ENCODE measurements at regions not wholly inside any gene's neighbourhood (a gene's known extent, or its start where the extent isn't known, plus 50 kb on each side); places are given as distances from the start of the nearest gene placed in this dataset.

DNA sequence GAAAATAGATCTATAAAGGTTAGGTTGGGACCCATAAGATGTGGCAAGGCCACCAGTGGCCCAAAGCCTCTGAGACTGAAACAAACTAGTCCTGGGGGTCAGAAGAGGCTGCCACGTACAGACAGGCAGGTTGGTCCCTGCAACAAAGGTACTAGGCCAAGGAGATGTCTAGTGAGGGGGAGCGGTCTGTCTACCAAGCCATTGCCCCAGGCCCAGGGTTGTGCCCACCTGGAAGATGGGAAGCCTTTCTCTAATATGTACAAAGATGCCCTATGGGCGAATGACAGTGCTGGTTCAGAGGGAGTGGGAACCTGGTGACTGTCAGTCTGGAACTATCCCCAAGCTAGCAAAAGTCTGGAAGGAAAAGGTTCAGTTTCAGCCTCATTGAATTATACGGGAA is 233.2 kb downstream of the RBM19 start:
- ChIA-PET CTCF (no interaction called here), POLR2A (no interaction called here)
- no peak for DNase-seq (ENCODE audit: extremely low spot score)
- TF ChIP-seq CTCF (IDR thresholded peaks at IDR 0.05; ENCODE audit: control extremely low read depth, extremely low read depth, low read depth, missing control alignments): no peak

GRCh38 chr12:113727651-113728061 is 238.5 kb downstream of the RBM19 start:
- no peak for TF ChIP-seq CTCF (IDR thresholded peaks at IDR 0.05; ENCODE audit: control extremely low read depth, extremely low read depth, low read depth, missing control alignments)
- ChIA-PET CTCF (no interaction called here), POLR2A (no interaction called here)
- no peak for DNase-seq (ENCODE audit: extremely low spot score)

DNA sequence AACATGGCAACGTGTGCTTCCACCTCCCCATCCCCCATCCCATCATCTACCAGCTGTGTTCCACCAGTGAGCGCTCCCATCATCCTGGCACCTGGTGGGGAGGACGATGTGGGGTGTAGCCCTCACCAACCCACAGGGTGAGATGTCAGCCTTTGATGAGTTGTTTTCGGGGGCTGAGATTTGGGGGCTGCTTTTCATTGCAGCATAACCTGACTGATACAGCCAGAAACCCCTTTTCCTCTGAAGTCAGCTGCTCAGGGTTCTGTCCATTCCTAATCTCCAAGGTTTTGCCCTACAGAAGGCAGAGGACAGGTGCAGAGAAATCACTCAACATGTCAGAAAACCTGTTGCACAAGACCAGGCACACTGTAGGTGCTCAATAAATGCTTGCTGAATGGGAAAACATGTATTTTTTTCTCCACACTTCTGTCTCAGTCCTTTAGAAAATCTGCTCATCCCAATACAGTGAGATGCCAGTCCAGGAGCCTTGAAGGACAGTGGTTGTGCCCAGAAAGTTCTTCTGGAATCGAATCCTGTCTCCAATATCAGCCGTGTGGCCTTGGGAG is 239.8 kb downstream of the RBM19 start:
- no peak for TF ChIP-seq CTCF (IDR thresholded peaks at IDR 0.05; ENCODE audit: control extremely low read depth, extremely low read depth, low read depth, missing control alignments)
- ChIA-PET CTCF (no interaction called here), POLR2A (no interaction called here)
- no peak for DNase-seq (ENCODE audit: extremely low spot score)

- ChIA-PET CTCF (no interaction called here), POLR2A (no interaction called here)
- TF ChIP-seq CTCF (IDR thresholded peaks at IDR 0.05; ENCODE audit: control extremely low read depth, extremely low read depth, low read depth, missing control alignments): no peak
- DNase-seq (ENCODE audit: extremely low spot score): no peak
These were observed 240.6 kb downstream of the RBM19 start for GRCh38 chr12:113725557-113725876.

- ChIA-PET POLR2A (no interaction called here), CTCF (no interaction called here)
- TF ChIP-seq CTCF (IDR thresholded peaks at IDR 0.05; ENCODE audit: control extremely low read depth, extremely low read depth, low read depth, missing control alignments): no peak
- DNase-seq (ENCODE audit: extremely low spot score): no peak
These were observed 241.2 kb downstream of the RBM19 start for GRCh38 chr12:113724794-113725556.

DNA sequence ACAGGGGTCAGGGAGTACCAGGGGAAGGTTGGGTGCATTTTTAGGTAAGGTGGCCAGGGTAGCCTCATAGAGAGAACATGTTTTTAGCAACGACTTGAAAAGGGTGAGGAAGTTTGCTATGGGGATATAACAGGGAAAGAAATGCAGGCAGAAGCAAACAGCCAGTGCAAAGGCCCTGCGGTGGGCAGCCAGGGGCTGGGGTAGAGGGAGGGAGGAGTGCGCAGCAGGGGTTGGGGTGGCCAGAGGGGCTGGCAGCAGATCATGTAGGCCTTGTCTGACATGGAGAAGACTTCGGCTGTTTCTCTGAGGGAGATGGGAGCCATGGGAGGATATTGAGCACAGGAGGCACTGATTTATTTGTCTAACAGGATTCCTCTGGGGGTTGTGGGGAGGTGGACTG is 242.5 kb downstream of the RBM19 start:
- DNase-seq (ENCODE audit: extremely low spot score): no peak
- no peak for TF ChIP-seq CTCF (IDR thresholded peaks at IDR 0.05; ENCODE audit: control extremely low read depth, extremely low read depth, low read depth, missing control alignments)
- CTCF ChIA-PET: no interaction called here
- POLR2A ChIA-PET: no interaction called here

All from GM10248 (cell line).